Common myeloid progenitor, CD34-positive (primary cell): ENCODE measurements at regions not wholly inside any gene's neighbourhood (a gene's known extent, or its start where the extent isn't known, plus 50 kb on each side); places are given as distances from the start of the nearest gene placed in this dataset.
A peak's percentile ranks its signal among the peaks of the same experiment; 100 is the strongest.

ENCODE experiments used
- CTCF ChIA-PET: fragments of 350-600 bp; sonication (Branson Sonifier 250); formaldehyde crosslinking; loops from one replicate; lab custom pipeline; 2021; ENCODE audit warnings: antibody characterized with exemption; lab: Charles Lee
- POLR2A ChIA-PET: fragments of 350-600 bp; sonication (Branson Sonifier 250); formaldehyde crosslinking; loops from one replicate; lab custom pipeline; 2021; ENCODE audit warnings: antibody characterized with exemption; lab: Charles Lee
- DNase-seq, 3 donors: peaks; one replicate each; pipeline versions ENCODE4 v3.0.0 to v3.0.0-alpha.2; 2013
- H3K27ac ChIP-seq, 2 experiments: 1 replicate in 1 of 2; 2 replicates in 1 of 2; pipeline ENCODE4 v1.7.0; 2013; ENCODE audit warnings: inconsistent platforms in 2 of 2, low read length in 2 of 2, mild to moderate bottlenecking in 2 of 2, low read depth in 1 of 2, moderate library complexity in 1 of 2; ENCODE audit not compliant: severe bottlenecking in 2 of 2, insufficient read depth in 1 of 2, poor library complexity in 1 of 2
- H3K27me3 ChIP-seq, 5 experiments: replicated peaks in 2 of 5; 1 replicate in 3 of 5; 2 replicates in 2 of 5; pipeline versions ENCODE4 v1.6.1 to v1.7.0; 2013; ENCODE audit warnings: low read length in 4 of 5, mild to moderate bottlenecking in 2 of 5, moderate library complexity in 2 of 5, inconsistent platforms in 1 of 5; ENCODE audit not compliant: insufficient read depth in 5 of 5, control insufficient read depth in 4 of 5
- H3K36me3 ChIP-seq, 4 experiments: 1 replicate in 2 of 4; 2 replicates in 2 of 4; pipeline versions ENCODE4 v1.6.1 to v1.7.0; 2013; ENCODE audit warnings: low read length in 3 of 4, control low read depth in 1 of 4, mild to moderate bottlenecking in 1 of 4; ENCODE audit not compliant: control insufficient read depth in 4 of 4, insufficient read depth in 4 of 4
- H3K4me1 ChIP-seq, 4 experiments: 1 replicate in 3 of 4; 2 replicates in 1 of 4; pipeline versions ENCODE4 v1.6.1 to v1.7.1; 2013; ENCODE audit warnings: low read length in 3 of 4, mild to moderate bottlenecking in 3 of 4, control low read depth in 1 of 4, inconsistent platforms in 1 of 4, moderate library complexity in 1 of 4; ENCODE audit not compliant: control insufficient read depth in 4 of 4, insufficient read depth in 4 of 4; ENCODE audit errors: control extremely low read depth in 1 of 4
- H3K4me3 ChIP-seq, 7 experiments: 1 replicate in 4 of 7; 2 replicates in 3 of 7; pipeline versions ENCODE4 v1.5.1 to v1.7.0; 2013; ENCODE audit warnings: mild to moderate bottlenecking in 7 of 7, low read length in 6 of 7, moderate library complexity in 6 of 7, inconsistent platforms in 2 of 7, low read depth in 2 of 7, control low read depth in 1 of 7; ENCODE audit not compliant: insufficient read depth in 4 of 7, control insufficient read depth in 1 of 7; ENCODE audit errors: extremely low read depth in 1 of 7
- H3K9me3 ChIP-seq, 5 experiments: 1 replicate in 4 of 5; 2 replicates in 1 of 5; pipeline versions ENCODE4 v1.6.1 to v1.7.1; 2013; ENCODE audit warnings: low read length in 4 of 5, mild to moderate bottlenecking in 2 of 5, inconsistent platforms in 1 of 5, low read depth in 1 of 5, moderate library complexity in 1 of 5; ENCODE audit not compliant: control insufficient read depth in 4 of 5, insufficient read depth in 2 of 5; ENCODE audit errors: control extremely low read depth in 1 of 5
- WGBS: methylation state at CpG from one replicate; pipeline ENCODE4 v1.1.5; 2013; ENCODE audit not compliant: insufficient coverage; 5-methylcytosine and 5-hydroxymethylcytosine counted together

DNA sequence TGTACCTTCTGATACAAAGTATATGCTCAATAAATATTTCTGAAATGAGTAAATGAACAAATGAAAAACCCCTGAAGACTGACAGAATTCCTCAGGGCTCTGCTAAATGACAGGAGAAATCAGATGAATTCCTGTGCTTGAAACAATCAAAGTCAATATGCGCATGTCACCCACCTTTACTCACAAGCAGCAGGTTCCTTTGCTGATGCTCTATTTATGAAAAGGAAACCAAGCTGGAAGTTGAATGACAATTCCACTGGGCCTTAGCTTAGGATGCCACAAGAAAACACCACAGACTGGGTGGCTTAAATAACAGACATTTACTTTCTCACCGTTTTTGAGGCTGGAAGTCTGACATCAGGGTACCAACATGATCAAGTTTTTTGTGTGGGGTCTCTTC, 477.5 kb upstream of the TEX13C start:
- Histone ChIP-seq H3K27me3 (no peaks in the 10 kb centered on the region), H3K4me3 (no peak overlapping the region), H3K4me1 (peaks cover 0 to 7% (median 0%) of the 10 kb centered on the region in 4 experiments), H3K27ac (no peak overlapping the region), H3K36me3 (no peaks in the 10 kb centered on the region), H3K9me3 (no peaks in the 10 kb centered on the region)
- no peak for DNase-seq
- 90% methylated on average over 2 of the region's 2 CpGs for whole genome bisulfite sequencing
- ChIA-PET CTCF (no interaction called here), POLR2A (no interaction called here)

DNA sequence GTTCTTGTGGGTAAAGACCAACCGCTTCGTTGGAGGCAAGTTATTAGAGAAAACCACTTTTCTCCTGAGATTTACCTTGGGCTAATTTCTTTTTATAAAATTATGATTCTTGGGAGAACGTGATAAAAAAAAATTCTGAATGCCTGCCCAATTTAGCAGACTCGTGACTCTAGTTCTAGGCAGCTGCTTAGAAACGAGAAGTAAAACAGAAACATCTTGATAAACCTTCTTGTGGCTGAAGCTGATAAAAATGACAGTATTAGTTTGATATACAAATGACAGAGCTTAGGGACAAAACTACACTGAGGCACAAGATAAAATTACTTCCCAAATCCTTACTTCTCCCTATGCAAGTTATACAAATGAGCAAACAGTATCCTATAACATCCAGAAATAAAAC, 458.9 kb upstream of the TEX13C start:
- no peaks in the 10 kb centered on the region for H3K36me3 ChIP-seq
- no peaks in the 10 kb centered on the region for H3K27me3 ChIP-seq
- DNase-seq, result peak; percentile 25 to 82 (median 68)
- WGBS, result 47% methylated on average over 5 of the region's 5 CpGs
- peaks cover 0 to 6% (median 0%) of the 10 kb centered on the region in 4 experiments for H3K4me1 ChIP-seq
- ChIA-PET CTCF (no interaction called here), POLR2A (no interaction called here)
- peak overlapping the region in 1 of 7 experiments; percentile 14 for H3K4me3 ChIP-seq
- H3K9me3 ChIP-seq, result peaks cover 0 to 3% (median 0%) of the 10 kb centered on the region in 5 experiments
- H3K27ac ChIP-seq, result peak overlapping the region in 1 of 2 experiments; percentile 46

DNA sequence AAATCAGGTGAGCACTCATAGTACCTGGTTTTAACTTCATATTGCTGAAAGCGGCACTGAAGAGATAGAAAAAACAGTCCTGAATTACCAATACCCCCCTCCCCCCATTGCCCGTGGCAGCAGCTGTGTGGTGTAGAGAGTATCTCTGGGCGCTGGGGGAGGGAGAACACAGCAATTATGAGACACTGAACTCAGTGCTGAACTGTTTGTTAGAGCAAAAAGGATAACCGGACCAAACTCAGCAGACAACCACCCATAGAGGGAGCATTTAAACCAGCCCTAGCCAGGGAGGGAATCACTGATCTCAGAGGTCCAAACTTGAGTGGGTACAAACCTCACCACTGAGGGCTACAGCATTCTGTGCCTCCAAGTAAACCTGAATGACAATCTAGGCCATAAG, 457.4 kb upstream of the TEX13C start:
- ChIA-PET POLR2A (no interaction called here), CTCF (no interaction called here)
- WGBS, result 56% methylated on average over 2 of the region's 4 CpGs
- no peak for DNase-seq
- no peaks in the 10 kb centered on the region for H3K36me3 ChIP-seq
- H3K4me3 ChIP-seq, result no peak overlapping the region
- H3K27ac ChIP-seq, result no peak overlapping the region
- peaks cover 0 to 3% (median 0%) of the 10 kb centered on the region in 5 experiments for H3K9me3 ChIP-seq
- H3K4me1 ChIP-seq, result peaks cover 0 to 6% (median 0%) of the 10 kb centered on the region in 4 experiments
- no peaks in the 10 kb centered on the region for H3K27me3 ChIP-seq

DNA sequence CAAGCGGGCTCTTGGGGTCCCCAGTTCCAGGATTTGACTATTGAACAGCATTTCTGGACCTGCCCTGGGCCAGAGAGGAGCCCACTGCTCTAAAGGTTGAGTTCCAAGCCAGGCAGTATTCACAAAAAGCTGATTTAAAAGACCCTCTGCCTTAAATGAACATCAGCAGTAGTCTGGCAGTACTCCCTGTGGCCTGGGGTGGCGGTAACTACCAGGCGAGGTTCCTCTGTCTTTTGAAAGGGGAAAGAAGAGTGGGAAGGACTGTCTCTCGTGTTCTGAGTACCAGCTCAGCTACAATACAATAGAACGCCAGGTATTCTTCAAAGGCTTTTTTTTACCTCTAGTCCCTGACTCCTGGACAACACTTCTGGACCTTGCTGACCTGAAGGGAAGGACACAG, 456.4 kb upstream of the TEX13C start:
- WGBS, result 49% methylated on average over 4 of the region's 5 CpGs
- POLR2A ChIA-PET, result no interaction called here
- CTCF ChIA-PET, result no interaction called here

DNA sequence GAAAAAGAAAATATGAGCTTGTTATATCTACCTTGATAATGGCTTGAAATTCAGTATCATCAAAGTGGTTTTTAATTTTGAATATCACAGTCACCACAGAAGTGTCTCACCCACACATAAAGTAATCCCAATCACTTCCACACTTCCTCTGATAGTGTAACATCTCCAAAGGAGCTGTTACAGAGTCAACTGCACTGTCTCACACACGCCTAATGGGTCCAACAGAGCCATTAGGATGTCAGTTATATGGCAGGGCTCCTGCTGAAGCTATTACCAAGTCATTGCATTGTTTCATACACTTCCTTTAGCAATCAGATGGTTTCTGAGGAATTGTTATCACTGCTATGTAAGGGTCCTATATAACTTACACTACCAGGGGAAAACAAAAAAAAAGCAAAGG, 432.1 kb upstream of the TEX13C start:
- WGBS, result 88% methylated on average over 1 of the region's 1 CpG
- DNase-seq, result no peak
- POLR2A ChIA-PET, result no interaction called here

More for the DNA sequence above, 456.4 kb upstream of the TEX13C start:
- H3K4me3 ChIP-seq, result no peak overlapping the region
- no peaks in the 10 kb centered on the region for H3K27me3 ChIP-seq
- H3K9me3 ChIP-seq, result peaks cover 0 to 3% (median 0%) of the 10 kb centered on the region in 5 experiments
- DNase-seq, result no peak
- peaks cover 0 to 6% (median 0%) of the 10 kb centered on the region in 4 experiments for H3K4me1 ChIP-seq
- H3K36me3 ChIP-seq, result no peaks in the 10 kb centered on the region
- H3K27ac ChIP-seq, result no peak overlapping the region

DNA sequence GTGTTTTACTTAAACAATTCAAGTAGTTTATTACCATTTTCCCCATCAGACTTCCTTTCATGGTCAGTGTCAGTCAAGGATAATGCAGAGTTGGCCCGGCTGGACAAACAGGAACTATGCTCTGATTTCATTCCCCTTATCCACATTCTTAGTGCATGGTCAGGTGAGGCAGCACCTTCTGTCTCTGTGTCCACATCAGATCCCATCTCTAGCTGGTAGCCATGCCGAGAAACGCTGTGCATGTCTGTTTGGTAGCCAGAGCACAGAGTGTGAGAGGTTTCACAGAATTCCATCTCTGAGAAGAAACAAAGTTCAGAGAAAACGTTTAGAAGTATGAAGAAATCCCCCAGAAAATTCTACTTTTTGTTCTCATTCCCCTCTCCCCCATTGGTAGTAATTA, 423.7 kb upstream of the TEX13C start:
- Histone ChIP-seq H3K27me3 (no peaks in the 10 kb centered on the region), H3K36me3 (no peaks in the 10 kb centered on the region), H3K4me1 (peaks cover 0 to 6% (median 3%) of the 10 kb centered on the region in 4 experiments), H3K4me3 (no peak overlapping the region), H3K27ac (no peak overlapping the region), H3K9me3 (no peaks in the 10 kb centered on the region)
- ChIA-PET POLR2A (no interaction called here), CTCF (no interaction called here)
- no peak for DNase-seq
- 33% methylated on average over 1 of the region's 4 CpGs for WGBS

More for the DNA sequence above, 432.1 kb upstream of the TEX13C start:
- H3K27me3 ChIP-seq, result no peaks in the 10 kb centered on the region
- no peak overlapping the region for H3K27ac ChIP-seq
- no peaks in the 10 kb centered on the region for H3K36me3 ChIP-seq
- H3K4me3 ChIP-seq, result no peak overlapping the region
- CTCF ChIA-PET, result no interaction called here
- no peaks in the 10 kb centered on the region for H3K4me1 ChIP-seq
- no peaks in the 10 kb centered on the region for H3K9me3 ChIP-seq

DNA sequence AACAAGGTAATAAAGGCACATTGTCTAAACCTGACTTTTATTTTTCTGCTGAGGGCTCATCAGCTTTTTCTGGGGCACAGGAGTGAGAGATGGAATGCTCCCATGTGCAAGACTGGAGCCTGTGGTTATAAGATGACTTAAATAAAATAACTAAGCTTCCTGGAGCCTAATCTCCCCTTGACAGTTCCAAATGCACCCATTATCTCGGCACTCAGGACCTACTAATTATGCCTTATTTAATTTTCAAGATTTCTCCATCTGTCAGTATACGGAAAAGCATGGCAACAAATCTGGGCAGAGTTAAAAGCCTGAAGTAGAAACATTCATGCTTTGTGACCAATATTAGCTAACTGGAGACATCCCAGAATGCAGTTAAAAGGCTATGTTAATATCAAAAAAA, 416.7 kb upstream of the TEX13C start:
- Histone ChIP-seq H3K4me1 (peaks cover 0 to 3% (median 1%) of the 10 kb centered on the region in 4 experiments), H3K27ac (no peak overlapping the region), H3K27me3 (no peaks in the 10 kb centered on the region), H3K9me3 (no peaks in the 10 kb centered on the region), H3K4me3 (no peak overlapping the region), H3K36me3 (no peaks in the 10 kb centered on the region)
- peak in 1 of 3 donors; percentile 13 for DNase-seq
- CTCF ChIA-PET, result no interaction called here
- POLR2A ChIA-PET, result no interaction called here
- 53% methylated on average over 2 of the region's 2 CpGs for WGBS
